ENCODE measurements at regions not wholly inside any gene's neighbourhood (a gene's known extent, or its start where the extent isn't known, plus 50 kb on each side); places are given as distances from the start of the nearest gene placed in this dataset.
A peak's percentile ranks its signal among the peaks of the same experiment; 100 is the strongest.

DNA sequence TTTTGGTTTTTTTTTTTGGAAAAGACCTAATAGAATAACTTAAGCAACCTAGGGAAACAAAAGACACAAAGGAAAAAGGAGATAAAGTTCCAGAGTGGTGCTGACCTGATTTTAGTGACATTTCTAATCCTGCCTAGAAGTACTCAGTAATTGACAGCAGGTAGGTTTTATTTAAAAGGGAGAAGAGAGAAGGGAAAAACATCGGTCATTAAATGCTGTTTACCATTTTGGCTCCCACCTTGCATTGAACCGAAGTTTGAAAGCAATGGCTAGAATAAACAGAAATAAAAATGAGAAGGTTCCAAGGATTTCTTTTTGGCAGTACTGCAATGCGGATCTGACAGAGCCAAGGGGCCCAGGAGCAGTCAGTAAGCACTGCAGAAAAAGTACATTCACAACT, 115.8 kb upstream of the MAOA start:
- no peaks in the 10 kb centered on the region for H3K9me3 ChIP-seq
- H3K36me3 ChIP-seq (replicated peaks in 1 of 2; ENCODE audit: insufficient read depth in 1 of 2, low read depth in 2 of 2) = no peaks in the 10 kb centered on the region
- no peak overlapping the region for H3K27ac ChIP-seq
- ATAC-seq (no peak), DNase-seq (no peak)
- H3K4me1 ChIP-seq = no peaks in the 10 kb centered on the region
- 73 to 77% methylated on average over 3 of the region's 3 CpGs for WGBS, 2 donors
- intact Hi-C loops (cut with DNase I) = no loop called here
- TF ChIP-seq POLR2A (IDR thresholded peaks at IDR 0.05) = no peak
- TF ChIP-seq, protein P1, sequence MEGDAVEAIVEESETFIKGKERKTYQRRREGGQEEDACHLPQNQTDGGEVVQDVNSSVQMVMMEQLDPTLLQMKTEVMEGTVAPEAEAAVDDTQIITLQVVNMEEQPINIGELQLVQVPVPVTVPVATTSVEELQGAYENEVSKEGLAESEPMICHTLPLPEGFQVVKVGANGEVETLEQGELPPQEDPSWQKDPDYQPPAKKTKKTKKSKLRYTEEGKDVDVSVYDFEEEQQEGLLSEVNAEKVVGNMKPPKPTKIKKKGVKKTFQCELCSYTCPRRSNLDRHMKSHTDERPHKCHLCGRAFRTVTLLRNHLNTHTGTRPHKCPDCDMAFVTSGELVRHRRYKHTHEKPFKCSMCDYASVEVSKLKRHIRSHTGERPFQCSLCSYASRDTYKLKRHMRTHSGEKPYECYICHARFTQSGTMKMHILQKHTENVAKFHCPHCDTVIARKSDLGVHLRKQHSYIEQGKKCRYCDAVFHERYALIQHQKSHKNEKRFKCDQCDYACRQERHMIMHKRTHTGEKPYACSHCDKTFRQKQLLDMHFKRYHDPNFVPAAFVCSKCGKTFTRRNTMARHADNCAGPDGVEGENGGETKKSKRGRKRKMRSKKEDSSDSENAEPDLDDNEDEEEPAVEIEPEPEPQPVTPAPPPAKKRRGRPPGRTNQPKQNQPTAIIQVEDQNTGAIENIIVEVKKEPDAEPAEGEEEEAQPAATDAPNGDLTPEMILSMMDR (IDR thresholded peaks at IDR 0.05) = no peak
- H3K4me3 ChIP-seq = no peak overlapping the region
- no peaks in the 10 kb centered on the region for H3K27me3 ChIP-seq

DNA sequence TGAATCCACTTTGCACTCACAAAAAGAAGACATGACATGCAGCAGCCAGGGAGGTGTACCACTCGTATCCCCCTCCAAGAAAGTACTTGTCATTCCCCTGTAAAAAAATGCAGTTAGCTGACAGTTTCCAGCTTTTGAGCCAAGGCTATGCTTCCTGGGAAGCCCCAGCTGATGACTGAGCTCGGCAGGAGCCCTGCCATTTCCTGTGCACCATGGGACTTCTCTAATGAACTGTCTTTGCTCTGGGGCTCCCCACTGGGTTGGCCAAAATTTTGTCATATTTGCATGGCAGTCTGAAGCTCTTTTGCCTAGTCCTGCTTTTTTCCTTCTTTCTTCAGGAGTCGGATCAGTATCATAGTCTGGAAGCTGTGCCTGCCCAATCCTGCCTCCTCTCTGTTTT, 104.5 kb upstream of the MAOA start:
- Histone ChIP-seq H3K4me1 (peaks cover 7% of the 10 kb centered on the region), H3K4me3 (no peak overlapping the region), H3K27ac (peak overlapping the region in 1 of 4 donors; percentile 14), H3K27me3 (no peaks in the 10 kb centered on the region), H3K9me3 (no peaks in the 10 kb centered on the region), H3K36me3 (replicated peaks in 1 of 2; ENCODE audit: insufficient read depth in 1 of 2, low read depth in 2 of 2) (no peaks in the 10 kb centered on the region)
- no peak for ATAC-seq
- 37 to 41% methylated on average over 2 to 3 of the region's 3 CpGs for WGBS, 2 donors
- peak in 2 of 4 donors; percentile 9 to 24 for DNase-seq
- no peak for TF ChIP-seq POLR2A (IDR thresholded peaks at IDR 0.05)
- TF ChIP-seq, protein P1 (IDR thresholded peaks at IDR 0.05) = no peak
- intact Hi-C loops (cut with DNase I) = loop anchor here (10.0 kb wide), 1 partner anchor 197 kb away; no protein-coding TSS in a partner anchor

DNA sequence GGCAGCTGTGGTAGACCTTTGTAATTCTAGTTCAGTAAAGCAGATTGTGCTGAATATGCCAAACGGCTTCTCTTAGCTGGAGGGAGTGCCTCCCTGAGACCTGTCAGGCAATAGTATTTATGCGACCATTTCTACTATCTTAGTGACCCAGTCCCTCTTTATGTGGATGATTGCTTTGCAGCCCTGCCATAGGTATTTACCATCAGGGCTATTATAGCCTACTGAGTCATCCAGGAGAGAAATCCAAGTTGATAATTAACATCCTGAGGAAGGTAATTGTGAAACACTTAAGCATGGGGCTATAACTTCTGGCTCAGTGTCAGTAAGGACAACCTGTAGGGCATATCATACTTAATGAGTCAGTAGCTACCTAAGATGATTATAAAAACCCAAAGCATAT, 103.9 kb upstream of the MAOA start:
- Histone ChIP-seq H3K9me3 (no peaks in the 10 kb centered on the region), H3K27ac (peak overlapping the region in 1 of 4 donors; percentile 14), H3K4me3 (no peak overlapping the region), H3K36me3 (replicated peaks in 1 of 2; ENCODE audit: insufficient read depth in 1 of 2, low read depth in 2 of 2) (no peaks in the 10 kb centered on the region), H3K4me1 (peaks cover 7% of the 10 kb centered on the region), H3K27me3 (no peaks in the 10 kb centered on the region)
- ATAC-seq = peak; percentile 80
- 5 to 25% methylated on average over 2 of the region's 2 CpGs for WGBS, 2 donors
- DNase-seq = peak in 1 of 4 donors; percentile 23
- intact Hi-C loops (cut with DNase I) = loop anchor here (10.0 kb wide), 1 partner anchor 197 kb away; no protein-coding TSS in a partner anchor
- TF ChIP-seq, protein P1 (IDR thresholded peaks at IDR 0.05) = no peak
- TF ChIP-seq POLR2A (IDR thresholded peaks at IDR 0.05) = no peak

DNA sequence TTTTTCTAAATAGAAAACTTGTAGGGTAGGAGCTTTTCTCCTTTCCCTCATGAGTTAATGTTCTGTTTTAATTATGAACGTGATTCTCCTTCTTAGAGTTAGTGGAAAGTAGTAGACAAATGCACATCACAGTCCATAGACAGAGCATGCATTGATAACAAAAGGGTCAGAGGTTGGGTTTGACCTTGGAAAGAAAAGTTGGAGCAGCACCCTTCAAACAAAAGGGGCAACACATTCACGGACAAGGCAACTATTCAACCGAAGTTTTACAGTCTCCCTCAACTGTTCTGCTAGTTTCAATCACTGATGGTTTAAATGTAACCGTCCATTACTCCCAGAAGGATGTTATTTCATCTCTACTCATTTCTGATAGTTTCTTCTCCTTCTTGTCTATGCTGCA, 103.4 kb upstream of the MAOA start:
- H3K4me1 ChIP-seq = peaks cover 7% of the 10 kb centered on the region
- ATAC-seq = no peak
- TF ChIP-seq, protein P1 (IDR thresholded peaks at IDR 0.05) = no peak
- TF ChIP-seq POLR2A (IDR thresholded peaks at IDR 0.05) = no peak
- no peak for DNase-seq
- H3K27me3 ChIP-seq = no peaks in the 10 kb centered on the region
- H3K4me3 ChIP-seq = no peak overlapping the region
- intact Hi-C loops (cut with DNase I) = loop anchor here (10.0 kb wide), 1 partner anchor 198 kb away; no protein-coding TSS in a partner anchor
- H3K27ac ChIP-seq = no peak overlapping the region
- 74 to 79% methylated on average over 4 of the region's 4 CpGs for WGBS, 2 donors
- no peaks in the 10 kb centered on the region for H3K9me3 ChIP-seq
- no peaks in the 10 kb centered on the region for H3K36me3 ChIP-seq (replicated peaks in 1 of 2; ENCODE audit: insufficient read depth in 1 of 2, low read depth in 2 of 2)

DNA sequence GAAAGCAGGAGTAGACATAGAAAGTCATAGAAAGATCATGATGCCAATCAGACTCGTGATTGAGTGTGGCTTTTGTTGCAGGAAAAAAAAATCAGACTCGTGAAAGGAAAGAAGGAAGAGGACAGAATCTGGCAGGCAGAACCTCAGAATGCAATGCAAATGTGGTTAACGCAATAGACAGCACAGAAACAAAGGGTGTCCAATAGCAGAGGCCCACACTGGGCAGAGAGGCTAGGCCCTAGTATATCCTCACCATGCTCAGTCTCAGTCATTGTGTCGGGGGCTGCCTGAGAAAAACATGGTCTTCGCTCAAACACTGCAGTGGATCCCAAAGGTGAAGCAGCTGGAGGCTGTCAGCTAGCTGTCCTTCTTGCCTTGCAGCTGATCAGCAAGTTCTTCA, 102.8 kb upstream of the MAOA start:
- peaks cover 7% of the 10 kb centered on the region for H3K4me1 ChIP-seq
- H3K27ac ChIP-seq = no peak overlapping the region
- no peak overlapping the region for H3K4me3 ChIP-seq
- no peak for DNase-seq
- intact Hi-C loops (cut with DNase I) = loop anchor here (10.0 kb wide), 1 partner anchor 198 kb away; no protein-coding TSS in a partner anchor
- no peaks in the 10 kb centered on the region for H3K27me3 ChIP-seq
- no peaks in the 10 kb centered on the region for H3K9me3 ChIP-seq
- ATAC-seq = no peak
- no peak for TF ChIP-seq POLR2A (IDR thresholded peaks at IDR 0.05)
- TF ChIP-seq, protein P1 (IDR thresholded peaks at IDR 0.05) = no peak
- 66 to 80% methylated on average over 2 to 5 of the region's 5 CpGs for WGBS, 2 donors
- no peaks in the 10 kb centered on the region for H3K36me3 ChIP-seq (replicated peaks in 1 of 2; ENCODE audit: insufficient read depth in 1 of 2, low read depth in 2 of 2)
